ENCODE measurements at regions not wholly inside any gene's neighbourhood (a gene's known extent, or its start where the extent isn't known, plus 50 kb on each side); places are given as distances from the start of the nearest gene placed in this dataset.

DNA sequence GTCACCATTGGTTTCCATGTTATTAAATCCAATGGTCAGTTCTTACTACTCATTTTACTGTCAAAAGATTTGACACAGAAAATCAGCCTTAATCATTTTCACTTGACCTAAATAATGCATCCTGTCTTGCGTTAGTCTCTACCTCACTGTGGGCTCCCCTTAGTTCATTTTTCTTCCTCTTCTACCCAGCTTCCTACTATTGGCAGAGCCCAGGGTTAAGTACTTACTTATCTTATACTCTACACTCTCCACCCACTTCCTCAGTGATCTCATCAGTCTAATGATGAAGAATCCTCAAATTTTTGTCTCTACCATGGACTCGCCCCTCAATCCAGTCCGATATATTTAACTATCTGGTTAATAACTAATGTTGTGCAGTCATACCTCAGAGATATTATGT, 735.9 kb downstream of the KCNT2 start (continued):
- TF ChIP-seq YY1 (IDR thresholded peaks at IDR 0.05; ENCODE audit: extremely low read depth, insufficient replicate concordance, low read depth, low read length) (no peak), POLR2A (IDR thresholded peaks at IDR 0.05; ENCODE audit: borderline replicate concordance, extremely low read depth, insufficient read depth, insufficient read length) (no peak), SIN3A (IDR thresholded peaks at IDR 0.05; ENCODE audit: low read depth) (no peak), SRF (IDR thresholded peaks at IDR 0.05; ENCODE audit: low read depth) (no peak), RAD21 (IDR thresholded peaks at IDR 0.05; ENCODE audit: low read depth) (no peak), JUND (IDR thresholded peaks at IDR 0.05) (no peak)
- TF ChIP-seq, protein P1, sequence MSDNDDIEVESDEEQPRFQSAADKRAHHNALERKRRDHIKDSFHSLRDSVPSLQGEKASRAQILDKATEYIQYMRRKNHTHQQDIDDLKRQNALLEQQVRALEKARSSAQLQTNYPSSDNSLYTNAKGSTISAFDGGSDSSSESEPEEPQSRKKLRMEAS (IDR thresholded peaks at IDR 0.05): no peak

DNA sequence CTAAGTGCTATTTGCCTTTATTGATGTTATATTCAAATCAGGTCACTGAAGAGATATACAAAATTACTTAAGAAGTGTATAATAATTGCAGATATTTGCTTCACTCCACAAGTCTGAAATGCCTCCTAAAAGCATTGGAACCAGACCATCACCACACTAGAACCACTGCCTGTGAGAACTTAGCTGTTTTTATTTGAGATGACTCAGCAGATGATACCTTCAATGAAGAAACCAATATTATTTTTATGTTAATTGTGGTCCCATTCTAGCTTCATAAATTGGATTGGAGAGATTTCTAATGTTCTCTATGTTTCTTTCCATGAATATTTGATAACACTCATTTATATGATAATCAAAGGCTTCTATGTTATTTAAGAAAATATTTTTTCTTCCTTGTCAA, 740.6 kb downstream of the KCNT2 start:
- no peaks in the 10 kb centered on the region for H3K36me3 ChIP-seq (ENCODE audit: control insufficient read depth in 1 of 2, insufficient read depth in 2 of 2, low read length in 2 of 2)
- no peak for ATAC-seq
- no peaks in the 10 kb centered on the region for H4K20me1 ChIP-seq (ENCODE audit: insufficient read depth)
- ChIA-PET POLR2A (no interaction called here), CTCF (no interaction called here), RAD21 (ENCODE audit: low non-redundant PET in 1 of 2, low total read pairs in 2 of 2, uncharacterized antibody in 2 of 2, unreplicated experiment in 2 of 2) (no interaction called here)
- H3K79me2 ChIP-seq (ENCODE audit: insufficient read depth, low read length): no peaks in the 10 kb centered on the region
- BruUV-seq (replicated peaks): no TSS peak
- TF ChIP-seq SIN3A (IDR thresholded peaks at IDR 0.05; ENCODE audit: low read depth) (no peak), SRF (IDR thresholded peaks at IDR 0.05; ENCODE audit: low read depth) (no peak), SP1 (IDR thresholded peaks at IDR 0.05; ENCODE audit: low read depth) (no peak), EZH2 (IDR thresholded peaks at IDR 0.05) (no peak), POLR2AphosphoS5 (IDR thresholded peaks at IDR 0.05; ENCODE audit: low read depth, low read length) (no peak)
- TF ChIP-seq, protein P2, sequence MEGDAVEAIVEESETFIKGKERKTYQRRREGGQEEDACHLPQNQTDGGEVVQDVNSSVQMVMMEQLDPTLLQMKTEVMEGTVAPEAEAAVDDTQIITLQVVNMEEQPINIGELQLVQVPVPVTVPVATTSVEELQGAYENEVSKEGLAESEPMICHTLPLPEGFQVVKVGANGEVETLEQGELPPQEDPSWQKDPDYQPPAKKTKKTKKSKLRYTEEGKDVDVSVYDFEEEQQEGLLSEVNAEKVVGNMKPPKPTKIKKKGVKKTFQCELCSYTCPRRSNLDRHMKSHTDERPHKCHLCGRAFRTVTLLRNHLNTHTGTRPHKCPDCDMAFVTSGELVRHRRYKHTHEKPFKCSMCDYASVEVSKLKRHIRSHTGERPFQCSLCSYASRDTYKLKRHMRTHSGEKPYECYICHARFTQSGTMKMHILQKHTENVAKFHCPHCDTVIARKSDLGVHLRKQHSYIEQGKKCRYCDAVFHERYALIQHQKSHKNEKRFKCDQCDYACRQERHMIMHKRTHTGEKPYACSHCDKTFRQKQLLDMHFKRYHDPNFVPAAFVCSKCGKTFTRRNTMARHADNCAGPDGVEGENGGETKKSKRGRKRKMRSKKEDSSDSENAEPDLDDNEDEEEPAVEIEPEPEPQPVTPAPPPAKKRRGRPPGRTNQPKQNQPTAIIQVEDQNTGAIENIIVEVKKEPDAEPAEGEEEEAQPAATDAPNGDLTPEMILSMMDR (IDR thresholded peaks at IDR 0.05 in 2 of 3, conservative IDR thresholded peaks at IDR 0.05 in 1 of 3; ENCODE audit: borderline replicate concordance in 1 of 3, insufficient read depth in 1 of 3, low read depth in 2 of 3, low read length in 2 of 3): no peak
- TF ChIP-seq, protein P3, sequence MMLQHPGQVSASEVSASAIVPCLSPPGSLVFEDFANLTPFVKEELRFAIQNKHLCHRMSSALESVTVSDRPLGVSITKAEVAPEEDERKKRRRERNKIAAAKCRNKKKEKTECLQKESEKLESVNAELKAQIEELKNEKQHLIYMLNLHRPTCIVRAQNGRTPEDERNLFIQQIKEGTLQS (IDR thresholded peaks at IDR 0.05): no peak
- TF ChIP-seq, protein P4, sequence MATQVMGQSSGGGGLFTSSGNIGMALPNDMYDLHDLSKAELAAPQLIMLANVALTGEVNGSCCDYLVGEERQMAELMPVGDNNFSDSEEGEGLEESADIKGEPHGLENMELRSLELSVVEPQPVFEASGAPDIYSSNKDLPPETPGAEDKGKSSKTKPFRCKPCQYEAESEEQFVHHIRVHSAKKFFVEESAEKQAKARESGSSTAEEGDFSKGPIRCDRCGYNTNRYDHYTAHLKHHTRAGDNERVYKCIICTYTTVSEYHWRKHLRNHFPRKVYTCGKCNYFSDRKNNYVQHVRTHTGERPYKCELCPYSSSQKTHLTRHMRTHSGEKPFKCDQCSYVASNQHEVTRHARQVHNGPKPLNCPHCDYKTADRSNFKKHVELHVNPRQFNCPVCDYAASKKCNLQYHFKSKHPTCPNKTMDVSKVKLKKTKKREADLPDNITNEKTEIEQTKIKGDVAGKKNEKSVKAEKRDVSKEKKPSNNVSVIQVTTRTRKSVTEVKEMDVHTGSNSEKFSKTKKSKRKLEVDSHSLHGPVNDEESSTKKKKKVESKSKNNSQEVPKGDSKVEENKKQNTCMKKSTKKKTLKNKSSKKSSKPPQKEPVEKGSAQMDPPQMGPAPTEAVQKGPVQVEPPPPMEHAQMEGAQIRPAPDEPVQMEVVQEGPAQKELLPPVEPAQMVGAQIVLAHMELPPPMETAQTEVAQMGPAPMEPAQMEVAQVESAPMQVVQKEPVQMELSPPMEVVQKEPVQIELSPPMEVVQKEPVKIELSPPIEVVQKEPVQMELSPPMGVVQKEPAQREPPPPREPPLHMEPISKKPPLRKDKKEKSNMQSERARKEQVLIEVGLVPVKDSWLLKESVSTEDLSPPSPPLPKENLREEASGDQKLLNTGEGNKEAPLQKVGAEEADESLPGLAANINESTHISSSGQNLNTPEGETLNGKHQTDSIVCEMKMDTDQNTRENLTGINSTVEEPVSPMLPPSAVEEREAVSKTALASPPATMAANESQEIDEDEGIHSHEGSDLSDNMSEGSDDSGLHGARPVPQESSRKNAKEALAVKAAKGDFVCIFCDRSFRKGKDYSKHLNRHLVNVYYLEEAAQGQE (IDR thresholded peaks at IDR 0.05; ENCODE audit: low read depth): no peak
- no peak overlapping the region for H3K4me2 ChIP-seq (ENCODE audit: low read length)
- no peak overlapping the region for H3K27ac ChIP-seq (ENCODE audit: low read depth, low read length)
- H2AFZ ChIP-seq (ENCODE audit: low read depth, low read length, poor library complexity, severe bottlenecking): no peak overlapping the region
- no peaks in the 10 kb centered on the region for H3K9me2 ChIP-seq (ENCODE audit: insufficient read depth)
- DNase-seq (ENCODE audit: low read depth, low spot score): no peak
- H3K9me3 ChIP-seq (ENCODE audit: control insufficient read depth in 1 of 2, insufficient read depth in 1 of 2, low read depth in 1 of 2, low read length in 2 of 2): no peaks in the 10 kb centered on the region
- intact Hi-C loops (cut with micrococcal nuclease): no loop called here
- no peaks in the 10 kb centered on the region for H3K27me3 ChIP-seq (ENCODE audit: insufficient read depth, low read length)
- H3K4me3 ChIP-seq (replicated peaks in 1 of 2; ENCODE audit: low read depth in 1 of 2, low read length in 2 of 2): no peak overlapping the region
- no peaks in the 10 kb centered on the region for H3K4me1 ChIP-seq (ENCODE audit: control insufficient read depth in 1 of 2, insufficient read depth in 2 of 2, low read length in 2 of 2)
- no peak overlapping the region for H3K9ac ChIP-seq (ENCODE audit: low read length)

Data from HCT116 (cell line).